Caco-2 (cell line): ENCODE measurements at regions not wholly inside any gene's neighbourhood (a gene's known extent, or its start where the extent isn't known, plus 50 kb on each side); places are given as distances from the start of the nearest gene placed in this dataset.

Experiments
- BruUV-seq: library from RNA; stranded (reverse); fragments of 400-500 nt; replicated peaks from 2 replicates; lab custom pipeline; 2021; lab: Mats Ljungman, UMichigan
- CTCF ChIA-PET: fragments of 300-600 bp; sonication (Branson Sonifier 250); formaldehyde crosslinking; loops from one replicate; lab custom pipeline; 2022; ENCODE audit warnings: antibody characterized with exemption; lab: Charles Lee
- POLR2A ChIA-PET: fragments of 300-600 bp; sonication (Branson Sonifier 250); formaldehyde crosslinking; loops from one replicate; lab custom pipeline; 2022; ENCODE audit warnings: antibody characterized with exemption; lab: Charles Lee
- DNase-seq, 2 experiments: peaks; one replicate each; pipeline versions ENCODE4 v3.0.0 to v3.0.0-alpha.2; 2020 to 2022
- H3K27me3 ChIP-seq: replicated peaks from 2 replicates; pipeline ENCODE4 v1.6.0; 2011; ENCODE audit warnings: low read length; ENCODE audit not compliant: control insufficient read depth, insufficient read depth
- H3K36me3 ChIP-seq: 2 replicates; pipeline ENCODE4 v1.5.1; 2011; ENCODE audit warnings: low read length; ENCODE audit not compliant: control insufficient read depth, insufficient read depth
- H3K4me1 ChIP-seq: fragments of 250-450 bp; sonication (Bioruptor Pico); 2 replicates; pipeline ENCODE4 v1.5.1; 2020; ENCODE audit warnings: mild to moderate bottlenecking
- H3K4me3 ChIP-seq: 2 replicates; pipeline ENCODE4 v1.5.1; 2011; ENCODE audit warnings: low read depth, mild to moderate bottlenecking, control low read depth, low read length
- H3K9me3 ChIP-seq: fragments of 250-450 bp; sonication (Bioruptor Pico); 2 replicates; pipeline ENCODE4 v1.5.1; 2020; ENCODE audit warnings: mild to moderate bottlenecking, moderate library complexity
- H3K27ac Mint-ChIP-seq: one replicate; pipeline ENCODE4 v1.8.0; 2022; ENCODE audit warnings: mixed read lengths; ENCODE audit not compliant: unreplicated experiment
- H3K27me3 Mint-ChIP-seq: one replicate; pipeline ENCODE4 v1.8.0; 2022; ENCODE audit warnings: mixed read lengths; ENCODE audit not compliant: insufficient read depth, unreplicated experiment
- H3K36me3 Mint-ChIP-seq: one replicate; pipeline ENCODE4 v1.8.0; 2022; ENCODE audit warnings: mild to moderate bottlenecking, mixed read lengths; ENCODE audit not compliant: insufficient read depth, unreplicated experiment
- H3K4me1 Mint-ChIP-seq: one replicate; pipeline ENCODE4 v1.8.0; 2022; ENCODE audit warnings: low read depth, mixed read lengths; ENCODE audit not compliant: unreplicated experiment
- H3K4me3 Mint-ChIP-seq: one replicate; pipeline ENCODE4 v1.8.0; 2022; ENCODE audit warnings: mild to moderate bottlenecking, moderate library complexity, mixed read lengths; ENCODE audit not compliant: unreplicated experiment
- H3K9me3 Mint-ChIP-seq: one replicate; pipeline ENCODE4 v1.8.0; 2022; ENCODE audit warnings: mixed read lengths; ENCODE audit not compliant: unreplicated experiment
- intact Hi-C: fragments of 100-400 bp; cut with micrococcal nuclease; formaldehyde crosslinking; loops from one replicate; pipeline ENCODE4 v1.10.0; 2022; ENCODE audit not compliant: unreplicated experiment
- TF ChIP-seq, protein P1 (sequence below), 2 experiments: fragments of 200-600 bp in 1 of 2; IDR thresholded peaks; 1 replicate in 1 of 2; 2 replicates in 1 of 2; pipeline versions ENCODE4 v1.5.1 to v1.8.0; 2011 to 2022; ENCODE audit warnings: antibody characterized with exemption in 1 of 2, control low read depth in 1 of 2, inconsistent platforms in 1 of 2, low read depth in 1 of 2, low read length in 1 of 2, mild to moderate bottlenecking in 1 of 2, moderate library complexity in 1 of 2; ENCODE audit not compliant: insufficient read depth in 1 of 2, severe bottlenecking in 1 of 2, unreplicated experiment in 1 of 2

DNA sequence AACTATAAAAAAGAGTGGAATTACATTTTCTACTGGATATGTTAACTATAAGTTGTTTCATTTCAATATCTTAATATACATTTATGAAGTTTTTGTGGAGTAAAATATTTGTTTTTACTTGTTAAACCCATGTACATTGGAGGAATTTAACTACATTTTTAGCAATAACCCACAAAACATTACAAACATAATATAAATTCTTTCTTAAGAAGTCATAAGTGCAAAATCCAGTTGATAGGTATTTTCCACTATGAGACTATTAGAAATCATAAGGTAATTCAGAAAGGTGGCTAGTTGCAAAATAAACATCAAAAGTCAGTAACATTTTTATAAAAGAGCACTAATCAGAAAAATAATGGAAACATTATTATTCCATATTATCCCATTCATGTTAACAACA lies 73.9 kb upstream of the RRP15 start:
- no peaks in the 10 kb centered on the region for H3K36me3 Mint-ChIP-seq
- peaks cover 6% of the 10 kb centered on the region for H3K4me1 Mint-ChIP-seq
- H3K4me3 ChIP-seq = no peak overlapping the region
- DNase-seq = no peak
- intact Hi-C loops = no loop called here
- TF ChIP-seq, protein P1, sequence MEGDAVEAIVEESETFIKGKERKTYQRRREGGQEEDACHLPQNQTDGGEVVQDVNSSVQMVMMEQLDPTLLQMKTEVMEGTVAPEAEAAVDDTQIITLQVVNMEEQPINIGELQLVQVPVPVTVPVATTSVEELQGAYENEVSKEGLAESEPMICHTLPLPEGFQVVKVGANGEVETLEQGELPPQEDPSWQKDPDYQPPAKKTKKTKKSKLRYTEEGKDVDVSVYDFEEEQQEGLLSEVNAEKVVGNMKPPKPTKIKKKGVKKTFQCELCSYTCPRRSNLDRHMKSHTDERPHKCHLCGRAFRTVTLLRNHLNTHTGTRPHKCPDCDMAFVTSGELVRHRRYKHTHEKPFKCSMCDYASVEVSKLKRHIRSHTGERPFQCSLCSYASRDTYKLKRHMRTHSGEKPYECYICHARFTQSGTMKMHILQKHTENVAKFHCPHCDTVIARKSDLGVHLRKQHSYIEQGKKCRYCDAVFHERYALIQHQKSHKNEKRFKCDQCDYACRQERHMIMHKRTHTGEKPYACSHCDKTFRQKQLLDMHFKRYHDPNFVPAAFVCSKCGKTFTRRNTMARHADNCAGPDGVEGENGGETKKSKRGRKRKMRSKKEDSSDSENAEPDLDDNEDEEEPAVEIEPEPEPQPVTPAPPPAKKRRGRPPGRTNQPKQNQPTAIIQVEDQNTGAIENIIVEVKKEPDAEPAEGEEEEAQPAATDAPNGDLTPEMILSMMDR (IDR thresholded peaks at IDR 0.05; ENCODE audit: insufficient read depth in 1 of 2, low read depth in 1 of 2, low read length in 1 of 2, severe bottlenecking in 1 of 2, unreplicated experiment in 1 of 2) = no peak
- no peaks in the 10 kb centered on the region for H3K9me3 Mint-ChIP-seq
- CTCF ChIA-PET = no interaction called here
- no peaks in the 10 kb centered on the region for H3K9me3 ChIP-seq
- H3K4me1 ChIP-seq = peaks cover 5% of the 10 kb centered on the region; the same call in 1 of the 2 replicates
- H3K36me3 ChIP-seq = no peaks in the 10 kb centered on the region
- no TSS peak for BruUV-seq
- H3K27me3 Mint-ChIP-seq = peaks cover 18% of the 10 kb centered on the region
- no peaks in the 10 kb centered on the region; the same call in 1 of the 2 replicates for H3K27me3 ChIP-seq
- no peak overlapping the region for H3K27ac Mint-ChIP-seq
- H3K4me3 Mint-ChIP-seq = no peak overlapping the region
- POLR2A ChIA-PET = no interaction called here

DNA sequence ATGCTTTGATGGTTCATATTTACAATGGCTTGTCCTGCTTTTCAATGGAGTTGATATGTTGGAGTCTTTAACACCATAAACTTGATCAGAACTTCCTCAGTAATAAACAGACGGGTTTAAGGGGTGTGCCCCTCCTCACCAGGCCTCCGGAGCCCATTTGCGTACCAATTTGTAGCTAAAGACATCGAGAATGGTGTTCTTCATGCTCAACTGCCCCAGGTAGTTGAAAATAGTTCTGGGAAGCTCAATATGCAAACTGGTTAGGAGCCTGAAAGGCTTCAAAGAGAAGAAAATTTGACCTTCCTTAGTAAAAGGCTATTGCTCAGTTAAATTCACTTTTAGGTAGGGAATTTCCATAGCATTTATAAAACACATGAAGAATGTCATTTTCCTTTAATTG lies 68.1 kb upstream of the RRP15 start:
- intact Hi-C loops = no loop called here
- H3K27me3 Mint-ChIP-seq = peaks cover 26% of the 10 kb centered on the region
- Histone ChIP-seq H3K4me3 (no peak overlapping the region), H3K36me3 (no peaks in the 10 kb centered on the region), H3K9me3 (no peaks in the 10 kb centered on the region), H3K4me1 (no peaks in the 10 kb centered on the region), H3K27me3 (no peaks in the 10 kb centered on the region; the same call in 1 of the 2 replicates)
- no peaks in the 10 kb centered on the region for H3K36me3 Mint-ChIP-seq
- DNase-seq = no peak
- TF ChIP-seq, protein P1 (IDR thresholded peaks at IDR 0.05; ENCODE audit: insufficient read depth in 1 of 2, low read depth in 1 of 2, low read length in 1 of 2, severe bottlenecking in 1 of 2, unreplicated experiment in 1 of 2) = no peak
- no peaks in the 10 kb centered on the region for H3K9me3 Mint-ChIP-seq
- ChIA-PET CTCF (no interaction called here), POLR2A (no interaction called here)
- no peak overlapping the region for H3K27ac Mint-ChIP-seq
- H3K4me1 Mint-ChIP-seq = no peaks in the 10 kb centered on the region
- no TSS peak for BruUV-seq
- H3K4me3 Mint-ChIP-seq = no peak overlapping the region

DNA sequence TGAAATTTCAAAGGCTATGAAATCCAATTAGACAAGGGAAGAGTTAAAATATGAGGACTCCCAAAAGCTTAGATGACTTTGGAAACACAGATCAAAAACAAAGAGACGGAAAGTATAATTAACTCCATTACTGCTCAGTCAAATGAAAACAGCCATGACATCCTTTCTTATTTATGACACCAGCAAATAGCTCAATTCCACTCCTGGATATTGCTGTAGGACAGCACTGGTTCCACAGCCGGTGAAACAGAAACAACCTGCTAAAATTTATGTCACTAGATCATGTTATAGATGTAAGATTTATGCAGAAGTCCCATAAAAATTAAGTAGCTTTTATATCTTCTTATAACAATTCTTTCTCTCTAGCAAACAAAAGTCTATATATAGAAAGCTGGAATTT lies 65.6 kb upstream of the RRP15 start:
- H3K36me3 ChIP-seq = no peaks in the 10 kb centered on the region
- intact Hi-C loops = no loop called here
- no peak for DNase-seq
- ChIA-PET CTCF (no interaction called here), POLR2A (no interaction called here)
- no TSS peak for BruUV-seq
- Mint-ChIP-seq H3K9me3 (no peaks in the 10 kb centered on the region), H3K4me3 (no peak overlapping the region), H3K36me3 (no peaks in the 10 kb centered on the region), H3K4me1 (no peaks in the 10 kb centered on the region), H3K27me3 (peaks cover 17% of the 10 kb centered on the region), H3K27ac (no peak overlapping the region)
- H3K9me3 ChIP-seq = no peaks in the 10 kb centered on the region
- no peaks in the 10 kb centered on the region for H3K4me1 ChIP-seq
- no peak overlapping the region for H3K4me3 ChIP-seq
- TF ChIP-seq, protein P1 (IDR thresholded peaks at IDR 0.05; ENCODE audit: insufficient read depth in 1 of 2, low read depth in 1 of 2, low read length in 1 of 2, severe bottlenecking in 1 of 2, unreplicated experiment in 1 of 2) = no peak
- H3K27me3 ChIP-seq = no peaks in the 10 kb centered on the region; the same call in 1 of the 2 replicates
